Testis (tissue), 2 donors: ENCODE measurements at regions not wholly inside any gene's neighbourhood (a gene's known extent, or its start where the extent isn't known, plus 50 kb on each side); places are given as distances from the start of the nearest gene placed in this dataset.

ENCODE experiments used
- POLR2A ChIP-seq: fragments of 450-650 bp; IDR thresholded peaks from one replicate; pipeline ENCODE4 v1.6.1; 2017; ENCODE audit warnings: antibody characterized with exemption, mild to moderate bottlenecking, moderate library complexity
- TF ChIP-seq, protein P1 (sequence below), 3 experiments: fragments of 450-650 bp in 2 of 3; fragments of 200-600 bp in 1 of 3; sonication (generic) in 1 of 3; IDR thresholded peaks; one replicate each; pipeline ENCODE4 v1.5.1; 2016 to 2019; ENCODE audit warnings: antibody characterized with exemption in 3 of 3, mild to moderate bottlenecking in 2 of 3, moderate library complexity in 1 of 3

DNA sequence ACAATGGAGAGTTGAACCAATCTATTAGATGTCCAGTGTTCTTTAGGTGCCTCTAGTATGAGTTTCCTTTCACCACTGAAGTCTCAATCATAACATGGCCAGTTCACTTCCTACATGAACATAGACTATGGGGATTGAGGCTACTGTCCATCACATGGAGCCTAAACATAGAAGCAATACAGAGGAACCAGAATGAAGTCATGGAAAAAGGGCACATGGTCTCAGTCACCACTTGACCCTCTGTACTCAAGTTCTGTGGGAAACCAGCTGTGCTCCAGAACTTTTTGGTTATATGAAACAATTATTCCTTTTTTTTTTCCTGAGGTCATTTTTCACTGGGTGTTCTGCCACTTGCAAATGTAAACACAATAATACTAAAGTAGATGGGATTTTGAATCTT, 762.5 kb downstream of the CBLN4 start:
- TF ChIP-seq, protein P1, sequence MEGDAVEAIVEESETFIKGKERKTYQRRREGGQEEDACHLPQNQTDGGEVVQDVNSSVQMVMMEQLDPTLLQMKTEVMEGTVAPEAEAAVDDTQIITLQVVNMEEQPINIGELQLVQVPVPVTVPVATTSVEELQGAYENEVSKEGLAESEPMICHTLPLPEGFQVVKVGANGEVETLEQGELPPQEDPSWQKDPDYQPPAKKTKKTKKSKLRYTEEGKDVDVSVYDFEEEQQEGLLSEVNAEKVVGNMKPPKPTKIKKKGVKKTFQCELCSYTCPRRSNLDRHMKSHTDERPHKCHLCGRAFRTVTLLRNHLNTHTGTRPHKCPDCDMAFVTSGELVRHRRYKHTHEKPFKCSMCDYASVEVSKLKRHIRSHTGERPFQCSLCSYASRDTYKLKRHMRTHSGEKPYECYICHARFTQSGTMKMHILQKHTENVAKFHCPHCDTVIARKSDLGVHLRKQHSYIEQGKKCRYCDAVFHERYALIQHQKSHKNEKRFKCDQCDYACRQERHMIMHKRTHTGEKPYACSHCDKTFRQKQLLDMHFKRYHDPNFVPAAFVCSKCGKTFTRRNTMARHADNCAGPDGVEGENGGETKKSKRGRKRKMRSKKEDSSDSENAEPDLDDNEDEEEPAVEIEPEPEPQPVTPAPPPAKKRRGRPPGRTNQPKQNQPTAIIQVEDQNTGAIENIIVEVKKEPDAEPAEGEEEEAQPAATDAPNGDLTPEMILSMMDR (IDR thresholded peaks at IDR 0.05): no peak
- TF ChIP-seq POLR2A: no peak
